ENCODE measurements at regions not wholly inside any gene's neighbourhood (a gene's known extent, or its start where the extent isn't known, plus 50 kb on each side); places are given as distances from the start of the nearest gene placed in this dataset.
"Not testable (repeated sequence)": the region's sequence is repeated elsewhere in the genome, so short reads cannot be mapped to it uniquely, and the experiment has no call there.

DNA sequence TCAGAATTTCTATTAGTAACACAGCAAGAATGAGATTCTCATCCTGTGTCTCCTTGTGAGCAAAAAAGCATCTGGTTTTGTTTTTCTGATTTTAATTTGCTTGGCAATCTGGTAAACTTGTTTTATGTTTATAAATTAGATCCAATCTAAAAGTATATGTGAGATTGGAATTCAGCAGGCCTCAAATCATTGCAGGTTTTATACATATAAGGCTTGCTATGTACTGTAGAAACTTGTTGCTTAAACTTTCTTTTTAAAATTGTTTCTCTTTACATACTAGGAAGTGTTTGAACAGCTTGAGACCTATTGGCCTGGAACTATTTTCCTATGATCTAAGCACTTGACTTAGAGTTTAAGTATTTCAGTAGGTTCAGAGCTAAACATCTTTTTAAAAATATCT, 1037.8 kb downstream of the NR2F1-AS1 start:
- no peak for TF ChIP-seq CTCF (IDR thresholded peaks at IDR 0.05)
- no peak for TF ChIP-seq POLR2AphosphoS5 (IDR thresholded peaks at IDR 0.05; ENCODE audit: low read depth, low read length)
- no peak for TF ChIP-seq SIN3A (IDR thresholded peaks at IDR 0.05; ENCODE audit: borderline replicate concordance, insufficient read depth, low read depth, low read length)
- TF ChIP-seq REST (IDR thresholded peaks at IDR 0.05; ENCODE audit: insufficient read depth in 1 of 2, low read depth in 2 of 2, low read length in 1 of 2): no peak
- TF ChIP-seq TCF7L2 (IDR thresholded peaks at IDR 0.05; ENCODE audit: low read depth, low read length): no peak
- ATAC-seq: no peak
- no peaks in the 10 kb centered on the region for H3K9me3 ChIP-seq (ENCODE audit: control insufficient read depth, insufficient read depth, low read depth, low read length)
- ChIA-PET CTCF (no interaction called here), POLR2A (no interaction called here)
- H3K4me3 ChIP-seq (ENCODE audit: low read depth in 2 of 2, low read length in 2 of 2): no peak overlapping the region
- intact Hi-C loops (cut with micrococcal nuclease; ENCODE audit: unreplicated experiment): no loop called here
- no peaks in the 10 kb centered on the region for H3K36me3 ChIP-seq (ENCODE audit: control insufficient read depth, insufficient read depth, low read length)
- in situ Hi-C loops (cut with HindIII; ENCODE audit: low pct_unique_long_range_greater_than_20kb, low sequenced_read_pairs): no loop called here
- H3K27me3 ChIP-seq (ENCODE audit: control insufficient read depth, insufficient read depth, low read length): no peaks in the 10 kb centered on the region
- DNase-seq (ENCODE audit: low read depth, low spot score): no peak
- H3K4me1 ChIP-seq (ENCODE audit: control insufficient read depth, insufficient read depth, low read length): no peaks in the 10 kb centered on the region
- no TSS peak for BruUV-seq (replicated peaks)
- H3K27ac ChIP-seq (ENCODE audit: low read length): no peak overlapping the region

- H3K4me1 ChIP-seq (ENCODE audit: control insufficient read depth, insufficient read depth, low read length); intact Hi-C loops (cut with micrococcal nuclease; ENCODE audit: unreplicated experiment); H3K27ac ChIP-seq (ENCODE audit: low read length); in situ Hi-C loops (cut with HindIII; ENCODE audit: low pct_unique_long_range_greater_than_20kb, low sequenced_read_pairs); CTCF ChIA-PET; BruUV-seq (replicated peaks); ATAC-seq; H3K4me3 ChIP-seq (ENCODE audit: low read depth in 2 of 2, low read length in 2 of 2); H3K36me3 ChIP-seq (ENCODE audit: control insufficient read depth, insufficient read depth, low read length); H3K27me3 ChIP-seq (ENCODE audit: control insufficient read depth, insufficient read depth, low read length); POLR2A ChIA-PET; H3K9me3 ChIP-seq (ENCODE audit: control insufficient read depth, insufficient read depth, low read depth, low read length); DNase-seq (ENCODE audit: low read depth, low spot score): not testable (repeated sequence)
These were observed 1039.0 kb downstream of the NR2F1-AS1 start for GRCh38 chr5:92542017-92542416.

DNA sequence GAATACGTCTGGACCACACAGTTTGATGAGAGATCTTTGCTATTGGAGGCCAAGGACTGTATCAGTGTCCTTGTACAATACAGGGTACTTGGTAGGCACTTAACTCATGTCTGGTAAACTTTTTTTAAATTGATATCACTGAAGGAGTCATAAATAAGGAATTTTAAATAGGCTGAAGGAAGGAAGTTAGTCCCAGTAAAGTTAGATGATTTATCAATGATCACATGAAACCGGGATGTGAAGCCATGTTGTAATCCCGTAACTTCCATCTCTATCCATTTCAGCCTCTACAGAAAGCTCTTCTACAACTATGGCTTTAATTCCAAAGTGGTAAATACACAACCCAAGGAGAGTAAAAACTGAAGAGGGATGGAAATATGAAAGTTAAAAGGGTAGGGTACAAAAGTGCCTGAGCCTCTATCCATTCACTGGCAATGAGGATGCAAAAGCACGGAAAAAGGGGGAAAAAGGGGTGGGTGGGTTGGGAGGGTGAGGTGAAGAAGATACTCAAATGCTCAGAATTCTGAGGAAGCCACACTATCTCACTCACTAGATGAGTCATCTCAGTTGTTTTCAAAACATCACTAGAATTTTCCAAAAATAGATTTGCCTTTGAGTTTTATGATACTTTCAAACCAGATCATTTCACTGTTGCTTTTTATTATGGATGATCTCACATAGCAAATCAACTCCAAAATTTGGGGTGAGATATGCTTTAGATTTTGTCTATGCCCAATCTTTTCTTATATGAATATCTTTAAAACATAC, 1053.5 kb downstream of the NR2F1-AS1 start:
- H3K9me3 ChIP-seq (ENCODE audit: control insufficient read depth, insufficient read depth, low read depth, low read length): peaks cover 11% of the 10 kb centered on the region; the same call in 1 of the 2 replicates
- peak overlapping the region; percentile 51; the same call in 1 of the 2 replicates for H3K27ac ChIP-seq (ENCODE audit: low read length)
- TF ChIP-seq SIN3A (IDR thresholded peaks at IDR 0.05; ENCODE audit: borderline replicate concordance, insufficient read depth, low read depth, low read length) (no peak), CTCF (IDR thresholded peaks at IDR 0.05) (no peak), REST (IDR thresholded peaks at IDR 0.05; ENCODE audit: insufficient read depth in 1 of 2, low read depth in 2 of 2, low read length in 1 of 2) (no peak), TCF7L2 (IDR thresholded peaks at IDR 0.05; ENCODE audit: low read depth, low read length) (no peak), POLR2AphosphoS5 (IDR thresholded peaks at IDR 0.05; ENCODE audit: low read depth, low read length) (no peak)
- no peak for DNase-seq (ENCODE audit: low read depth, low spot score)
- no peaks in the 10 kb centered on the region for H3K4me1 ChIP-seq (ENCODE audit: control insufficient read depth, insufficient read depth, low read length)
- H3K27me3 ChIP-seq (ENCODE audit: control insufficient read depth, insufficient read depth, low read length): no peaks in the 10 kb centered on the region
- no peak for ATAC-seq
- CTCF ChIA-PET: no interaction called here
- H3K36me3 ChIP-seq (ENCODE audit: control insufficient read depth, insufficient read depth, low read length): no peaks in the 10 kb centered on the region
- no TSS peak for BruUV-seq (replicated peaks)
- in situ Hi-C loops (cut with HindIII; ENCODE audit: low pct_unique_long_range_greater_than_20kb, low sequenced_read_pairs): no loop called here
- H3K4me3 ChIP-seq (ENCODE audit: low read depth in 2 of 2, low read length in 2 of 2): no peak overlapping the region
- intact Hi-C loops (cut with micrococcal nuclease; ENCODE audit: unreplicated experiment): no loop called here
- POLR2A ChIA-PET: no interaction called here
